ENCODE measurements at regions not wholly inside any gene's neighbourhood (a gene's known extent, or its start where the extent isn't known, plus 50 kb on each side); places are given as distances from the start of the nearest gene placed in this dataset.

- Histone ChIP-seq H3K4me2 (no peak overlapping the region), H3K27ac (no peak overlapping the region), H3K27me3 (no peaks in the 10 kb centered on the region), H3K79me2 (ENCODE audit: low read depth) (no peaks in the 10 kb centered on the region), H3K4me3 (no peak overlapping the region), H3F3A (ENCODE audit: low read depth) (no peaks in the 10 kb centered on the region), H3K9ac (no peak overlapping the region), H3K9me3 (ENCODE audit: low read depth) (no peaks in the 10 kb centered on the region), H2AFZ (replicated peaks) (no peak overlapping the region), H3K36me3 (no peaks in the 10 kb centered on the region), H4K20me1 (ENCODE audit: low read depth) (no peaks in the 10 kb centered on the region), H3K4me1 (peaks cover 16% of the 10 kb centered on the region)
- no peak for DNase-seq (ENCODE audit: low spot score)
- Mint-ChIP-seq H3K4me1 (peaks cover 8% of the 10 kb centered on the region), H3K27me3 (ENCODE audit: insufficient read depth, low read depth) (peaks cover 2% of the 10 kb centered on the region), H3K27ac (no peak overlapping the region), H3K9me3 (no peaks in the 10 kb centered on the region), H3K36me3 (no peaks in the 10 kb centered on the region), H3K4me3 (no peak overlapping the region)
- TF ChIP-seq CTCF (IDR thresholded peaks at IDR 0.05) (no peak), EZH2phosphoT487 (IDR thresholded peaks at IDR 0.05) (no peak), EZH2 (IDR thresholded peaks at IDR 0.05) (no peak)
These were observed 480.3 kb upstream of the SEMA6A start for GRCh38 chr5:117054911-117055310.

DNA sequence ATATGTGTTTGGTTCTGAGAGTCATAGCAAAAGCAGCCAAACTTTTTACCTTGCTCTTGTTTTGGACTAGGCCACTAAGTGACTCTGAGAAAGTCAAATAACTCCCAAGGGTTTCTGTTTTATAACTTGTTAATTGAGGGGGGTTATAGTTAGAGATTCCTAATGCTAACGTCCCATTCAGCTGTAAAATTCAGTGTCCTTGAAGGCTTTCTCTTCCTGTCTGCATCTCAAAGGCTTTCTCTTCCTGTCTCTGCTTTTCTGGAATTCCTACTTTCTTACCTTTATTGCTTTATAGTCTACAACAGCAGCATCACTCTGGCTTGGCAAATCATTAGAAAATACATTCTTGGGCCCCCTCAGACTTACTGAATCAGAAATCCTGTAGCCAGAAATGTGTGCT, 479.5 kb upstream of the SEMA6A start:
- Histone ChIP-seq H3K36me3 (no peaks in the 10 kb centered on the region), H2AFZ (replicated peaks) (no peak overlapping the region), H3K79me2 (ENCODE audit: low read depth) (no peaks in the 10 kb centered on the region), H4K20me1 (ENCODE audit: low read depth) (no peaks in the 10 kb centered on the region), H3F3A (ENCODE audit: low read depth) (no peaks in the 10 kb centered on the region), H3K9me3 (ENCODE audit: low read depth) (no peaks in the 10 kb centered on the region), H3K27me3 (no peaks in the 10 kb centered on the region), H3K4me3 (no peak overlapping the region), H3K27ac (no peak overlapping the region), H3K9ac (no peak overlapping the region), H3K4me2 (no peak overlapping the region), H3K4me1 (peaks cover 14% of the 10 kb centered on the region)
- Mint-ChIP-seq H3K4me3 (no peak overlapping the region), H3K9me3 (no peaks in the 10 kb centered on the region), H3K27me3 (ENCODE audit: insufficient read depth, low read depth) (peaks cover 2% of the 10 kb centered on the region), H3K36me3 (no peaks in the 10 kb centered on the region), H3K27ac (no peak overlapping the region), H3K4me1 (peaks cover 8% of the 10 kb centered on the region)
- TF ChIP-seq EZH2 (IDR thresholded peaks at IDR 0.05) (no peak), CTCF (IDR thresholded peaks at IDR 0.05) (no peak), EZH2phosphoT487 (IDR thresholded peaks at IDR 0.05) (no peak)
- no peak for DNase-seq (ENCODE audit: low spot score)

DNA sequence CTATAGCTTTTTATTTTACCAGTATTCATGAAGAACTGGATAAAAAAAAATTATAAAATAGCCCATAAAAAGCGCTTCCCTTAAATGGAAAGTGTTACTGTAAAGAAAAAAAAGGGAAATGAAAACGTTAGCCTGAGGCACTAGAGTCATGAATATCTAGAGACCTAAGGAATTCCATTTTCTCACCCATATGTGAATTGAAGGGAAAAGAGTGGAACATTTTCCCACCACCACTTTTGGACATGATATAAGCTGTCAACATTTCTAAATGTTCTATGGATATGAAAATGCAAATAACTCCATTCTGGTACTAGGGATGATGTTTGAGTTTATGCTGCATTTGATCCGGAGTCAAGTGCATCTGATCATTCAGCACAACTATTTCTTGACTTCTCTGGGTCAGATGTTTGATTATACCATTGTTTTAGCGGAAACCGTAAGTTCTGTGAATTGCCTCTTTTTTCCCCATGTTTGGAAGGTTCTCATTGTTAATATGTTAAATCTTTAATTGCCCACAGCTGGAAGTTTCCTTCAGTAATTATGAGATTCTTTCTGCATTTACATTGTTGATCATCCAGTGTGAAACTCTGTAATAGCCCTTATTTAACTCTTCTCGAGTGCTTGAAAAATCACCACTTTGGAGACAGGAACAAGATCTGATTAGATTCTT, 467.4 kb upstream of the SEMA6A start:
- Histone ChIP-seq H3K9me3 (ENCODE audit: low read depth) (no peaks in the 10 kb centered on the region), H3K4me1 (peaks cover 9% of the 10 kb centered on the region), H4K20me1 (ENCODE audit: low read depth) (no peaks in the 10 kb centered on the region), H3K36me3 (no peaks in the 10 kb centered on the region), H3K27me3 (no peaks in the 10 kb centered on the region), H2AFZ (replicated peaks) (peak overlapping the region; percentile 53), H3K4me2 (no peak overlapping the region), H3K4me3 (no peak overlapping the region), H3K27ac (no peak overlapping the region), H3F3A (ENCODE audit: low read depth) (no peaks in the 10 kb centered on the region), H3K9ac (no peak overlapping the region), H3K79me2 (ENCODE audit: low read depth) (no peaks in the 10 kb centered on the region)
- peaks cover 4% of the 10 kb centered on the region for H3K27me3 Mint-ChIP-seq (ENCODE audit: insufficient read depth, low read depth)
- no peak overlapping the region for H3K27ac Mint-ChIP-seq
- no peaks in the 10 kb centered on the region for H3K36me3 Mint-ChIP-seq
- peaks cover 3% of the 10 kb centered on the region for H3K4me1 Mint-ChIP-seq
- no peak for DNase-seq (ENCODE audit: low spot score)
- H3K9me3 Mint-ChIP-seq = no peaks in the 10 kb centered on the region
- H3K4me3 Mint-ChIP-seq = no peak overlapping the region
- TF ChIP-seq EZH2 (IDR thresholded peaks at IDR 0.05) = no peak
- TF ChIP-seq CTCF (IDR thresholded peaks at IDR 0.05) = no peak
- no peak for TF ChIP-seq EZH2phosphoT487 (IDR thresholded peaks at IDR 0.05)

Measured in neural progenitor cell (in vitro differentiated cells).